SIG-M5 treated with dmso at 0.1 percent for 504 hours (cell line): ENCODE measurements at regions not wholly inside any gene's neighbourhood (a gene's known extent, or its start where the extent isn't known, plus 50 kb on each side); places are given as distances from the start of the nearest gene placed in this dataset.

Experiments
- DNase-seq: peaks from one replicate; lab custom pipeline; 2025; ENCODE audit not compliant: unreplicated experiment; lab: John Stamatoyannopoulos, UW

DNA sequence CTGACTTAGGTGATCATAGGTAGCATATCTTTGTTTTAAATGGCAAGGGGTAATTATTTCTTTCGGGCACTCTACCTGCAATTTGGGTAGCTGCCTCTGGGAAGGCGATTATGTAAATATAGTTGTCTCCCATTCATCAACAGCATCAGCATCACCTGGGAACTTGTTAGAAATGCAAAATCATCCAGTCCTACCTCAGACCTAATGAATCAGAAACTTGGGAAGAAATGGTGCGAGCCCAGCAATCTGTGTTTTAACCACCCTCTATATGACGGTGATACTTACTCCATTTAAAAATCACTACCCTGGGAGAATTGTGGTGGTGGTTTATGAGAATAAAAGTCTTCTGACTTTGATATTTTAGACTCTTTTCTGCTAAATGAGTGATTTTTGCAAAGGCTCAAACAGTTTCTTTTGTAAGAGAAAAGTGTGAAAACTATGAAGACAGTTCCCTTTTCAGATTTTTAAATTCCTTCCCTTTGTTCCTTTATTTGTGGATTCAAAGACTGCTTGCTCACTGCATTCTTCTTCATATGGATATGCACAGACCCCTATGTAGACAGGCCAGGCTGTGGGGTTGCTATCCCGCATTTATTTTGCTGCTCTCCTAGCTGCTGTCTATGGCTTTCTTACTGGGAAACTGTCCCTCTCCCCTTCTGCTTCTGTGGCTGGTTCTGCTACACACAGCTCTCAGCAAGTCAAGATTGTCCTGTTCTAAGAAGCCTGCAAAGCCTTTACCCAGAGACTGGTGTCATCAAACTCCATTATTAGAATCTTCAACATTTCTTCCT is 365.3 kb downstream of the RNF144B start:
- no peak for DNase-seq

DNA sequence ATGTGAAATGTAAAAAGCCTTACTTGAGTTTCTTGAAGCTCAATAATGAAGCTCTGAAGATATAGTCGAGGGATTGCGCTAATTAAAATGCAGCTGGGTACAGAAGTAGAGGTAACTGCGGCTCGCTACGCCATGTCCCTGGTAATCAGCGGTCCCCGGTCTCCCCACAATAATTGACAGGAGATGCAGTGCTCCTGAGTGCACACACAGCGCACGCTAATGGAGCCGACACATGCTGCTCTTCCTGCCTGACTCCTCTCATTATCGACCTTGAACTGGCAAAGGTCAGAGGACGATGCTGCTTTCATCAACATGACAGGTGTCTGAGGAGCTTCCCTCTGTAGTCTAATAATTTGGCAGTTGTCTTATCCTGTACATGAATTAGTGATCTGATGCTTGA is 365.9 kb downstream of the RNF144B start:
- no peak for DNase-seq

DNA sequence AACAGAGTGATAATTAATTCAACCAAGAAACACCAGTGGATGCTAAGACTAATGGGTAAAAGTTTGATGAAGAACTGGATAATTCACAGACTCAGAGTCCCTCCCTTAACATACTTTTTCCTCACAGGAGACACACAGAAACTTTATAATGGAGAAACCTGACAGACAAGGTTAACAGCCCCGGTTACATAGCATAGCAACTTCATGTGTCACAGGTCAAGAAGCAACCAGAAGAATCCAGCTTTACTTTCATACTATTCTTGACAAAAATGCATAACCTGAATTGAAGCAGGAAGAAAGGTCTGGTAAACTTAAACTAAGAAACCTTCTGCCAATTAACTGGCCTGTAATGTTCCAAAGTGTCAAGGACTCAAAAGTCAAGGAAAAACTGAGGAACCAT is 375.9 kb downstream of the RNF144B start:
- peak; percentile 0 for DNase-seq

DNA sequence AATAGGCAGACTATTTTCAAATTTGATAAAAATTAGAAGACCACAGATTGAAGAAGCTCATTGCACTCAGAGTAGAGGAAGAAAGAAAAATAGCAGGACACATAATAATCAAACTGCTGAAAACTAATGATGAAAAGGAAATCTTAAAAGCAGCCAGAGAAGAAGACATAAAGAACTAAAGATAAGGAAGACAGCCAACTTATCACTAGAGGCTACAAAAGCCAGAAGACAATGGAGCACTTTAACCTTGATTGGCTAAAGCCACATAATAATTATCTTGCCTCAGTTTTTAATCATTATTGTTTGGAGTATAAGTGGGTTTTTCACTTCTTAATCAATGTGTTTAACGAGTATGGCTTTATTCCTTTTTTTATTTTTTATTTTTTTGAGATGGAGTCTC is 397.6 kb downstream of the RNF144B start:
- no peak for DNase-seq

DNA sequence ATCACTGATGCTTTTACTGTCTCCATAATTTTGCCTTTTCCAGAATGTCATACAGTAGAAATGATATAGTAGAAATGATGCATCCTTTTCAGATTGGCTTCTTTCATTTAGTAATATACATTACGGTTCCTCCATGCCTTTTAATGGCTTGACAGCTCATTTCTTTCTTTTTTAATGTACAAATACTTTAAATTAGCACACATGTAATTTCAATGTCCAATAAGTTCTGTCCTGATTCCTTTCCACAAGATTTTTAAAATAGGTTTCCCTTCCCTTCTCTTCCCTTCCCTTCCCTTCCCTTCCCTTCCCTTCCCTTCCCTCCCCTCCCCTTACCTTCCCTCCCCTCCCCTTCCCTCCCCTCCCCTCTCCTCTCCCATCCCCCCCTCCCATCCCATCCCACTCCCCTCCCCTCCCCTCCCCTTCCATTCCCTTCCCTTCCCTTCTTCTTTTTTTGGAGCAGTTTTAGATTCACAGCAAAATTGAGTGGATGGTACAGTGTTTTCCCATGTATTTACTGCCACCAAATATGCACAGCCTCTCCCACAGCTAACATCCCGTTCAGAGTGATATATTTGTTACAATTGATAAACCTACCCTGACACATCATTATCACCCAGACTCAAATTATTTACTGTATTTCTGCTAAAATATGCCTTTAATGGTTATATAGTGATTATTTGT is 398.8 kb downstream of the RNF144B start:
- no peak for DNase-seq

DNA sequence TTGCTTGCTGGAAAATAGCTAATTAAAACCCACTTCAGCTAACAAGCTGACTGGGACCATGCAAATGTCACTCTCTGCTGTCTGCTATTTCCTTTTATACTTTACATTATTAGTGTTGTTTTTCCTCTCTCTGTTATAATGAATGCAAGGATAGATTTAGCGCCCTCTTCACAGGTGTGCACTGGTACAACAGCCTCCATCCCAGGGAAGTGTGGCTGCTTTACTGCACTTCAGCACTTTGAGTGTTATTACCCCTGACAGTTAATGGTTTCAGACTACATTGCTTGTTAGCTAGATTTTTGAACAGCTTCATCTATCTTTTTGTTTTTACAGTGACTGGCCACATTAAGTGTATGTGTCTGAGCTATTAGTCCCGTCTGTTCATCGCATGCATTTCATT is 405.7 kb downstream of the RNF144B start:
- no peak for DNase-seq

DNA sequence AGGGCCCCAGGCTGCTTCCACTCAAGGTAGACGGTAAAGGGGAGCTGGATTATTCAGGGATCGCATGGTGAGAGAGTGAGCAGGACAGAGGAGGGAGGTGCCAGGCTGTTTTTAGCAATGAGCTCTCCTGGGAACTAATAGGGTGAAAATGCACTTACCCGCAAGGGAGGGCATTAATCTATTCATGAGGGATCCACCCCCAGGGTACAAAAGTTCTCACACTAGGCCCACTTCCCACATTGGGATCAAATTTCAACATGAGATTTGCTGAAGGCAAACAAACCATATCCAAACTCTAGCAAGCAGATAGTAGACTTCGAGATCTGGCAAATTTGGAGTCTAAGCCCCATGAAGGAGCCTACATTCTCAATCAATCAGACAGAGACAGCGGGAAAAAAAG is 408.6 kb downstream of the RNF144B start:
- DNase-seq = no peak

DNA sequence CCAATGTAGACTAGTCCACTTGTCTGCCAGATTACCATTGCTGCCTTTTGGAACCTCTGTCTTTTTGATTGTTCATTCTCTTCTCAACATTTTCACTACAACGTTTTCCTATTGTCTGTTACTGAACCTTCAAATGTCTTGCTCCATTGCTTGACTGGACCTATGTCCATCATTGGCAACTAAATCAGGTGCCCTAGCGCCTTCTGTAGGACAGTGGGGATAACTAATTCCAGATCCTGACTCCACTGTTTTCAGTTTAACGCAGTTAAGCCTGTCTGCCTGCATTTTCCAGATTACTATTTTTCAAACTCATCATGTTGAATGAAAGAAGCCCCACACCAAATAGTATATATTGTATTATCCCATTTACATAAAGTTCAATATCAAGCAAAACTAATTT is 433.6 kb downstream of the RNF144B start:
- no peak for DNase-seq

DNA sequence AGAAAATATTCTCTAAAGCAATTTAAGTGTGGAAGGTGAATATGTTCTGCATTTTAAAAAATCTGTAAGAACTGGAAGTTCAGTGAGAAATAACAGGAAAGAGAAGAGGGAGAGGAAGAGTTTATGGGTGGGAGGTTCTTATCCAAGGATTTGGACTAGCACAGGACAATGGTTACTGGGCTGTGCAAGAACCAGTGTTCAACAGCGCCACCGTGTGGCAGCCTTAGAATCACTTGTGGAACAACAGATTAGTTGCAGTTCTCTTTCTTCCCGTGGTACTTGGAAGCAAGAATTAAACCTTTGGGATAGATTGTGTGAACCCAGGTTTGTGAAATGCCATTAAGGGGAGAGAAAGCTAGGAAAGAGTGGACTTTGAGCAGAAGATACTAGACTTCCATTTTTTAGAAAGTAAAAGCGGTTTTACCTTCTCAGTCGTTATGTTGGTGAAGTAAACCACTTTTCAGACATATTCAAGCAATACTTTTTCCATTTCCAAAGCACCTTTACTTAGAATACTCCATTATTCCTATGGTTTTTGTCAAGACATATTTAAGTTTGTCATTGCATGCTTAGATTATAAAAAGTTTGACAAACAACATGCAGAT is 436.7 kb downstream of the RNF144B start:
- DNase-seq = no peak

DNA sequence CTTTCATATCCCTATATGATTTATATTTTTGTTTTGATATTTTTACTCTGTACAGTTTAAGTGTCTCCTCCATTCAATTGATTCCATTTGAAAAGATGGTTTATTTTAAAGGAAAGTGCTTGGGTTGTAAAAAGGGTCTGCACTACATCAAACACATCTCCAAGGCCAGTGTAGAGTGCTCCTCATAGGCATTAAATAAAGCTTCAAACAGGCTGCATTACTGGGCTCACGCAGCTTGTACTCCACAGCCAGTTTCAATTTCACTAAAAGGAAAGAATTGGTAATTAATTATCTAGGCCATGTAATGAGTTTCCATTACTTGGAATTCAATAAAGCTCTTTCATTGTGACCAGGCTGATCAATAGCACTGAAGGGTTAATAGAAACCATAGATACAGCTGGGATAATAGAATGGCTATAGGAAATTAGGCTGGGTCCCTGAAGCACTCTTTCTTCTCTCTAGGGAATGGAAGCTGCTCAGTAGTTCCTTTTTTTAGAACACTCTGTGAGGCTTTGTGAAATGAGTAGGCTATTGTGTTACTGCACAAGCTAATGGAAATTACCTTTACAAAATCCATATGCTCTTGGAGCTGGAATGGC is 442.2 kb downstream of the RNF144B start:
- no peak for DNase-seq

DNA sequence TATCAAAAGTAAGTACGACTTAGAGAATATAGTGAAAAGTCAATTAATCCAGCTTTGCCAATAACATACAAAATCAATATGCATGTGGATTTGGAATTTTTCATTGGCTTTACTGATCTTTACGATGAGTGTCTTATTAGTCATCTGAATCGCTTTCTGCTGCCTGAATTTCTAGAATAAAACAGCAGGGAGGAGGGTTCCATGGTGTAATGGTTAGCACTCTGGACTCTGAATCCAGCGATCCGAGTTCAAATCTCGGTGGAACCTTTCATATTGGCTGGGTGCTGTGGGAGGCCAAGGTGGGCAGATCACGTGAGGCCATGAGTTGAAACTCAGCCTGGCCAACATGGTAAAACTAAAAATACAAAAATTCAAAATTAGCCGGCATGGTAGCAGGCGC is 448.8 kb downstream of the RNF144B start:
- no peak for DNase-seq

DNA sequence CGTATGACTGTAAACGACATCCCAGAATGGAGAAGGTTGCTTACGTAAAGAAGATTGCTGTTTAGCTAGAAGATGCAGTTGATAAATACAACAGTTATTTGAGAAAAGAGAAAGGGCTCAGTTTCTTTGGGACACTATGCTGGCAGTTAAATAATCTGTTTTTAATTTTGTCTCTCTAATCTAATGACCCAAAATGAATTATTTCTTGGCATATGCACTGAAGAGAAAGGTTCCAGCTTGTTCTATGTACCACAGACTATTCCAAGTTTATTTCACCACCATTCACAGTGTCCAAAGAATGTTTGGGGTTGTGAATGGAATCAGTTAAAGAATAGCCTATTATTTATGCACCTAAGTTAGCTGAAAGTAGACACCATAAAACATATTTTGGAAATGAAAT is 449.9 kb downstream of the RNF144B start:
- no peak for DNase-seq

DNA sequence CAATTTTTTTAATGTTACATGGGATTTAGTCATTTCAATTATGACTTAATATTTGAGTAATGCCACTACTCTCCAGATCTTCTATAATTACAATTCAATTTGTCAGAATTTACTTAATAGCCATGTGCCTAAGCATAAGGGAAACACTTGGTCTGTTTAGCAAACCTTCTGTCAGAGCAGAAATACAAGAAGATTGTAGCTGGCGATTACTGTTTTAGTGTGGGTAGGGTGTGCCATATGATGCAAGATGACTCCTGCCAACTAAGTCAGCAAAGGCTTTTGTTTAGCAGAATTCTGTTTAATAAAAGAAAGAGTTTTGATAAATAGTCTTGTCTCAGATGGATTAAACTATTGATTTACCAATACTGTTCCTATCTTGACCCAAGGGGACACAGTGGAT is 455.4 kb downstream of the RNF144B start:
- DNase-seq = no peak

DNA sequence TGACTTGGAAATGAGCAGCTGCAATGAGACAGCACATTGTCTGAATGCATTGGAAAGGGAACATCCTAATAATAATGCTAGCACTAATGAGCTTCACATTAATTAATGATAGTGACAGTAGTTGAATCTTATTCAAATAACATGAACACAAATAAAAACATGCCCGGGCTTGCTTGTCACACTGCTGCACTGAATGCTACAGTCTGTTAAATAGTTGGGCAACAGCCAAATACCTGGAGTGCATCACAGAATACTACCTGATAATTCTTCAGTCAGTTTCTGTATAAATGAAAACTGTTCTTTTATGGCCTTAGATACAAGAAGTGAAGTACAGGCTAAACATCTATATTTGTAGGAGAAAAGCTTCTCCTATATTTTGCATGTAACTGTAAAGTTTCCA is 458.7 kb downstream of the RNF144B start:
- DNase-seq = no peak

DNA sequence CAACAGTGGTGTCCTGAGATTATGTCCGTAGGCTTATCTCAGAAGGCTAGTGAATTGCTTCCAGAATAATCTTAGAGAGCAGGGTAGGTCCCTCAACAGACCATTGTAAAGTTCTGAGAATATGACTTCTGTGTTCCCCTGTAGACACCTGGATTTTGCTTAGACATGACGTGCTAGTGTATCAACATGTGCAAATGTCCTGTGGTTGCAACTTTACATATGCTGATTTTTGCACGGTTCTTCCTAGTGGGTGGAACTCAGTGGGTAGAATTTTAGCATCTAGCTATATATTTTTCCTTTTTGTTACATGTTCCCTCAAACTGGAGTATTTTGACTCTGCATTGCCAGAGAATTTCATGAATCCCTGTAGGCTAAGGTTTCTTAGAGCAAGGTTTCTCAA is 459.2 kb downstream of the RNF144B start:
- DNase-seq = no peak

DNA sequence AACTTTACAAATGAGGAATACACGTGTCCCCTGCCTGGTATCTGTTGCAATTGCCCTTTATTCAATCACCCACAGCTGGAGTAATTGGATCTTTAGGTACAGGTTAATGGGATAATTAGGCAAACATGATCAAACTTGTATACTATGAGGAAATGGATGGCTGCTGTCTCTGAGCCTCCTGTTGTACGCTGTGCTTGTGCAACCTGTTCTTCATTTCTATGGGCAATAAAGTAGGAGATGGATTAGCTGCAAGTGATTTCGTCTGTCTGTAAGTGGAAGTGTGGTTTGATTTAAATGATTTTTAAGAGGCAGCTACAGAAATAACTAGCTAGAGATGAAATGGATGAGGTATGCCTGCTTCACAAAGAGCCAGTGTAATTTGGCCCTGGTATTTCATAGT is 474.1 kb downstream of the RNF144B start:
- DNase-seq = no peak

DNA sequence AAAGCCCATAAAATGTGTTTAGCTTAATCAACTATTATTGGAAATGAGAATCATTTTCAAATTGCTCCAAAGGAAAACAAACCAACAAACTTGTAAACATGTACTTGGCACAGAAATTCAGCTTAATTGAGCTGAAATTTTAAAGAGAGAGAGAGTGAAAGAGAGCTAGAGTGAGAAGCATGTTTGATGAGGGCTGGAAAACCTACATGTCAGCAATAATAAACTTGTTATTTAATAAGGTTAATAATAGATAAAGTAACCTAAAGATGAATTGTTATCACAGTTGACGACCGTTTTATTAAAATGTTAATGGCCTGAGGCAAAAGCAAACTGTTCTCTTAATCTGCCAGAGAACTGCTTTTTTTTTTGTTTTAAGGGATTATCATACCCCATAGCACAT is 496.1 kb downstream of the RNF144B start:
- no peak for DNase-seq

DNA sequence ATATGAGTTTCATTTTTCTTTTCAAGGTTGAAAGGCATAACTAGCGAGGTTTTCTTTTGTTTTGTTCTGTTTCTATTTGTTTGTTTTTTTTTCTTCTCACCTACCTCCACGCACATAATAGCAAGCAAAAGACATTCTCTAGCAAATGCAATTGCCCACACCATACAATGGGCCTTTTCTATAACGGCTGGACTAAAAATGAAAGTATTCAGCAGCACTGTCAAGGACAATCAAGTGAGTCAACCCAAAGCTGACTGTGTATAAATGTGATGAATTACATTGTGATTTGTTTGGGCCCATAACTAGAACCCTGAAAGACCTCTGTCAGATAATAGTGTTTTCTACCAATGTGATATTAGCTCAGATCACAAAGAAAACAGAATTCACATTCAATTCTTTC is 496.7 kb downstream of the RNF144B start:
- DNase-seq = no peak

DNA sequence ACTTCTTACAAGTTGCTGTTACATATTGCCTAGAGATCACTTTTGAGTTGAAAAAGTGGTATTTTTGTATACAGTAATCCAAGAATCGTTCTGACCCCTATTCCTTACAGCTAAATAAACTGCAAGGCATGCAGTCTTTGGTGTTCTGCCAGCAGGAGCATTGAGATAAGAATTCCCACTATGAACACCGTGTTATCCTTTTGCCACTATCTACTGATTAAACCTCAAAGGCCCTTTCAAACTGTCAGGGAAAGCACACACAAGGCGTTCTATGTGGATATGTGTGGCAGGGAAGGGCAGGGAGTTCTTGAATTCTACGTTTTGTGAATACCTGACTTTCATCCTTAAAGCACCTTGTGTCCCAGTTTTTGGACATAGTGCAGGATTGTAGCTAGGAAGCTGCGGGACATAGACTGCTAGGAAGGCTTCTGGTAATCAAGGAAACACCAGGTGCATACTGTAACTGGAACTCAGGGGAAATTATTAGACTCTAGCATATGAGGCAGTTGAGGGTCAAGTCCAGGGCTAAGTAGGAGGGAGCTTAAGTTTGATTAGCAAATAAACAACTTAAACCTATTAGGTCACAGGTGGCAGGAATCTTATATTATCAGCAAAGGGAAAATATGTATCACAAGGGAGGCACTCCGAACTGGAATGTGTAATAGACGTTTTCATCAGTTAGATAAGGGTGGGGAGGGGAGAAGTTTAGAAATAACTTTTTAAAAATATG is 506.6 kb downstream of the RNF144B start:
- no peak for DNase-seq

DNA sequence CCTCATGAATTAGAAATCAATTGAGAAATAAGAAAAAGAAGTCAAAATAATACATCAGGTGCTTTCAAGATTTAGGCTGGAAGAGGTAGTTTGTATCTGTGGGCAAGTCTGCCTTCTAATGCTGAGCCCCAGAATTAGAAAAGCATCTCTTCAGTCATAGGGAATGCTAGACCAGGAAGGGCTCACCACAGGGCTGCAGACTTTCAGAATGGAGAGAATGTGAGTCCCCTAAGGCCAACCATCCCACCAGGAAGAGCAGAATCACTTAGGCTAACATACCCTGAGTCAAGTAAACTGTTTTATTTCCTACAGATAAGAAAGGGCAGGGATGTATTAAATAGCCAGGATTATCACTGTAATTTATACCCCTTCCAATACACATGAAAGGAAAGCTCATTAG is 510.2 kb downstream of the RNF144B start:
- DNase-seq = no peak

DNA sequence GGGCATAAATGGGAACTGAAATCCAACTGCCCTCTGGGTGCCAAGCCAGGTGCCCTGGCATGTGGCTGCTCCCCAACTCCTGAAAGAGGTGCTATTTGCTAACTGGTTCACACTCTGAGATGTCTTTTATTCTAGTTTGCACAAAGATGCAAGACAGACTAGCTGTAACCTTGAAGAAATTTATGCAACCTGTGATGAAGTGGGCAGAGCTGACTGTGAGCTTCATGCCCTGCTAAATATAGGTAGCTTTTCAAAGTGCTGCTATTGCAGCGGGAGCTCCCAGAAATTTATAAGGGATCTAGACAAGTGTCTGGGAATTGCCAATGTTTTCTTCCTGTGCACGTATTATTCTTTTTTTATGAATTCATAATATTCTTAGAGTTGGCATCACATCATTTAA is 517.5 kb downstream of the RNF144B start:
- no peak for DNase-seq
